Nephron progenitor cell (in vitro differentiated cells): ENCODE measurements at regions not wholly inside any gene's neighbourhood (a gene's known extent, or its start where the extent isn't known, plus 50 kb on each side); places are given as distances from the start of the nearest gene placed in this dataset.

Experiments used
- DNase-seq: peaks from one replicate; pipeline ENCODE4 v3.0.0; 2021
- H3K27ac Mint-ChIP-seq: 2 replicates; pipeline ENCODE4 v1.8.0; 2021; ENCODE audit warnings: mild to moderate bottlenecking, moderate library complexity, mixed read lengths
- H3K27me3 Mint-ChIP-seq: 2 replicates; pipeline ENCODE4 v1.8.0; 2021; ENCODE audit warnings: mild to moderate bottlenecking, low read depth, mixed read lengths; ENCODE audit not compliant: poor library complexity
- H3K36me3 Mint-ChIP-seq: 2 replicates; pipeline ENCODE4 v1.8.0; 2021; ENCODE audit warnings: low read depth, mixed read lengths
- H3K4me1 Mint-ChIP-seq: 2 replicates; pipeline ENCODE4 v1.8.0; 2021; ENCODE audit warnings: mixed read lengths
- H3K4me3 Mint-ChIP-seq: 2 replicates; pipeline ENCODE4 v1.8.0; 2021; ENCODE audit warnings: mild to moderate bottlenecking, moderate library complexity, mixed read lengths
- H3K9me3 Mint-ChIP-seq: 2 replicates; pipeline ENCODE4 v1.8.0; 2021; ENCODE audit warnings: mild to moderate bottlenecking, moderate library complexity, mixed read lengths
- CTCF ChIP-seq: fragments of 200-600 bp; sonication (generic); IDR thresholded peaks from 2 replicates; pipeline ENCODE4 v1.5.0; 2021; ENCODE audit warnings: antibody characterized with exemption

- Mint-ChIP-seq H3K9me3 (peaks cover 32% of the 10 kb centered on the region), H3K27ac (no peak overlapping the region), H3K4me3 (no peak overlapping the region), H3K27me3 (no peaks in the 10 kb centered on the region), H3K4me1 (no peaks in the 10 kb centered on the region), H3K36me3 (peaks cover 4% of the 10 kb centered on the region)
- no peak for TF ChIP-seq CTCF
- no peak for DNase-seq
Measured at GRCh38 chr3:99287876-99288275, 350.5 kb upstream of the COL8A1 start.

- no peak for TF ChIP-seq CTCF
- H3K4me3 Mint-ChIP-seq: no peak overlapping the region
- H3K9me3 Mint-ChIP-seq: peaks cover 26% of the 10 kb centered on the region
- no peak for DNase-seq
- no peak overlapping the region for H3K27ac Mint-ChIP-seq
- H3K27me3 Mint-ChIP-seq: no peaks in the 10 kb centered on the region
- H3K4me1 Mint-ChIP-seq: no peaks in the 10 kb centered on the region
- peaks cover 3% of the 10 kb centered on the region for H3K36me3 Mint-ChIP-seq
Measured at GRCh38 chr3:99286266-99286845, 352.0 kb upstream of the COL8A1 start.

- no peak for DNase-seq
- Mint-ChIP-seq H3K27ac (no peak overlapping the region), H3K4me3 (no peak overlapping the region), H3K4me1 (no peaks in the 10 kb centered on the region), H3K36me3 (no peaks in the 10 kb centered on the region), H3K9me3 (peaks cover 5% of the 10 kb centered on the region), H3K27me3 (peaks cover 4% of the 10 kb centered on the region)
- TF ChIP-seq CTCF: no peak
Measured at GRCh38 chr3:99269606-99270351, 368.3 kb upstream of the DCBLD2 start.

DNA sequence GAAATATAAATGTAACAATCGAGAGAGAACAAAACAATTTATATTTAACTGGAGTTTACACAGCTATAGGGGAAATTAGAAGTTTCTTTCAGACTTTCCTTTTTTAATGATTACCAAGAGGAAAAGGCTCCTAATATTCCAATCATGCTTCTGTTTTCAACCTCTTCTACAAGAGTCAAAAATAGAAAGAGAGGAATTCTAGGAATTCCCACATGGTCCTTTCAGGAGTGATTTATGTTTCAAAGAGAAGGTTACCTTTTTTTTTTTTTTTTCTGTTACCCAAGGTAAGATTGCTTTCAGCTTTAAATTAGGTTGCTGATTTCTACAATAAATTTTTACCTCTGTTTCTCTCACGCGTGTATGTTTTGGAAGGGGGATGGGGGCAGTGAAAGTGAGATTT is 355.3 kb upstream of the DCBLD2 start:
- DNase-seq: no peak
- H3K9me3 Mint-ChIP-seq: peaks cover 10% of the 10 kb centered on the region
- H3K4me3 Mint-ChIP-seq: no peak overlapping the region
- H3K4me1 Mint-ChIP-seq: no peaks in the 10 kb centered on the region
- no peaks in the 10 kb centered on the region for H3K27me3 Mint-ChIP-seq
- H3K36me3 Mint-ChIP-seq: peaks cover 4% of the 10 kb centered on the region
- H3K27ac Mint-ChIP-seq: no peak overlapping the region
- no peak for TF ChIP-seq CTCF

DNA sequence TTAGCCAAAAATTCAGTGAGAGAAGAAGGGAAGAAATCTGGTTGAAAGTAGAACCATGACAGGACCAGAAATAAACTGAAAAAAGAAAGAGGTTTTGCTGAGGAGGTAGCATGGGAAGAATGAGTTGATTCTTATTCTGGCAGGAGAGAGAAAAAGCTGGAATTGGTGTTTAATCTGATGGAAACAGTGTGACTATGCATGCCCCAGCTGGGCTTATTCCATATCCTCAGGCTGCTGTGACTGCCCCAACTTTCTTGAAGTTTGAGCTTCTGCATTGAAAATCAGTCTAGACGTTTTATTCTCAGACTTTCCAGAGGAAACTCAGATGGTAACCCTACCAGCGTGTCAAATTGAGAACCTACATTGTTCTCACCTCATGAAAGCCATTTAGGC is 352.5 kb upstream of the DCBLD2 start:
- DNase-seq: no peak
- Mint-ChIP-seq H3K9me3 (peaks cover 9% of the 10 kb centered on the region), H3K4me1 (no peaks in the 10 kb centered on the region), H3K36me3 (peaks cover 4% of the 10 kb centered on the region), H3K4me3 (no peak overlapping the region), H3K27me3 (no peaks in the 10 kb centered on the region), H3K27ac (no peak overlapping the region)
- no peak for TF ChIP-seq CTCF
